Mucosa of descending colon (tissue), 3 donors: ENCODE measurements at regions not wholly inside any gene's neighbourhood (a gene's known extent, or its start where the extent isn't known, plus 50 kb on each side); places are given as distances from the start of the nearest gene placed in this dataset.

Source experiments
- ATAC-seq: fragments of 200-7000 bp; cut with Tn5 transposase; one replicate; pipeline ENCODE4 v1.9.1; 2020; ENCODE audit warnings: mild to moderate bottlenecking, moderate library complexity
- DNase-seq, 3 donors: peaks; one replicate each; pipeline ENCODE4 v3.0.0-alpha.2; 2020
- H3K36me3 ChIP-seq: fragments of 200-600 bp; one replicate; pipeline ENCODE4 v1.8.0; 2021; ENCODE audit warnings: low read depth, mild to moderate bottlenecking
- H3K4me1 ChIP-seq: fragments of 200-600 bp; one replicate; pipeline ENCODE4 v1.8.0; 2021; ENCODE audit warnings: low read depth, mild to moderate bottlenecking
- H3K4me3 ChIP-seq: fragments of 200-600 bp; one replicate; pipeline ENCODE4 v1.8.0; 2021; ENCODE audit warnings: mild to moderate bottlenecking
- H3K9me3 ChIP-seq: fragments of 200-600 bp; one replicate; pipeline ENCODE4 v1.8.0; 2021; ENCODE audit warnings: mild to moderate bottlenecking
- intact Hi-C, 2 donors: fragments of 100-400 bp; cut with DNase I in 1 of 2; cut with micrococcal nuclease in 1 of 2; formaldehyde crosslinking; loops; one replicate each; pipeline versions ENCODE4 v1.11.0 to v1.11.1; 2022; cut with DNase I, micrococcal nuclease
- TF ChIP-seq, protein P1 (sequence below): fragments of 200-600 bp; IDR thresholded peaks from one replicate; pipeline ENCODE4 v1.8.0; 2022; ENCODE audit warnings: antibody characterized with exemption, mild to moderate bottlenecking
- donor health status: DM: no; HTN: no; CAD: no; lungs with moderate emphysema.
- donor health status: DM: no; HTN: no; CAD: no.
- donor health status: DM: no; HTN: yes; CAD: no.

DNA sequence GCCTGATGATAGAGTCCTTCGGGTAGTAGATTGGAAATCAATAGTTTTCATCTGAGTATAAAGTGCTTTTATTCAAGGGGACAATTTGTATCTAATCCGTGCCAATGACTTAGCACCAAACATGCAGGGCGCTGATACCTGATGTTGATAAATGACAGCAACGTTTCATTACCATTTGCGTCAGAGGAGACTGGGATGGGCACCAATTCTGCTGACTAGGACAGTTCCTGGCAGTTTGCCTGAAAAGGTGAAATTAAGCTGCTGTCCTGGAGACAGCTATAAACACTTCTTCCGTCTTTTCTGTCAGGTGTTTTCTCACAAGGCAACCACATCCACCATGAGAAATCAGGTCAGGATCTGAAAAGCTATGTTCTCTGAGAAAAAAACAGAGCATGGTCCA is 1136.4 kb downstream of the TYW1 start:
- no peak overlapping the region for H3K4me3 ChIP-seq
- H3K36me3 ChIP-seq, result no peaks in the 10 kb centered on the region
- intact Hi-C loops, result no loop called here
- ATAC-seq, result no peak
- H3K9me3 ChIP-seq, result peaks cover 21% of the 10 kb centered on the region
- no peaks in the 10 kb centered on the region for H3K4me1 ChIP-seq
- TF ChIP-seq, protein P1, sequence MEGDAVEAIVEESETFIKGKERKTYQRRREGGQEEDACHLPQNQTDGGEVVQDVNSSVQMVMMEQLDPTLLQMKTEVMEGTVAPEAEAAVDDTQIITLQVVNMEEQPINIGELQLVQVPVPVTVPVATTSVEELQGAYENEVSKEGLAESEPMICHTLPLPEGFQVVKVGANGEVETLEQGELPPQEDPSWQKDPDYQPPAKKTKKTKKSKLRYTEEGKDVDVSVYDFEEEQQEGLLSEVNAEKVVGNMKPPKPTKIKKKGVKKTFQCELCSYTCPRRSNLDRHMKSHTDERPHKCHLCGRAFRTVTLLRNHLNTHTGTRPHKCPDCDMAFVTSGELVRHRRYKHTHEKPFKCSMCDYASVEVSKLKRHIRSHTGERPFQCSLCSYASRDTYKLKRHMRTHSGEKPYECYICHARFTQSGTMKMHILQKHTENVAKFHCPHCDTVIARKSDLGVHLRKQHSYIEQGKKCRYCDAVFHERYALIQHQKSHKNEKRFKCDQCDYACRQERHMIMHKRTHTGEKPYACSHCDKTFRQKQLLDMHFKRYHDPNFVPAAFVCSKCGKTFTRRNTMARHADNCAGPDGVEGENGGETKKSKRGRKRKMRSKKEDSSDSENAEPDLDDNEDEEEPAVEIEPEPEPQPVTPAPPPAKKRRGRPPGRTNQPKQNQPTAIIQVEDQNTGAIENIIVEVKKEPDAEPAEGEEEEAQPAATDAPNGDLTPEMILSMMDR, result no peak
- no peak for DNase-seq

DNA sequence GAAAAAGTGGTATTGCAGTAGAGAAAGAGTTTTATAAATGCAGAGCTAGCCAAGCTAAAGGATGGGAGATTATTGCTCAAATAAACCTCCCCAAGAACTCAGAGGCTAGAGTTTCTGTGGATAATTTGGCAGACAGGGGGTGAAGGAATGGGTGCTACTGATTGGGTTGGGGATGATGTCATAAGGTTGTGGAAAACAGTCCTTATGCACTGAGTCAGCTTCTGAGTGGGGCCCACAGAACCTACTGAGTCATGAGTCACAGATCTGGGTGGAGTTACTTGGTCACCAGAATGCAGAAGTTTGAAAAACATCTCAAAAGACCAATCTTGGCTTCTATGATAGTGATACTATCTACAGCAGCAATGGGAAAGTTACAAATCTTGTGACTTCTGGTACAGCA is 1146.7 kb downstream of the TYW1 start:
- ATAC-seq (no peak), DNase-seq (no peak)
- Histone ChIP-seq H3K4me3 (no peak overlapping the region), H3K36me3 (no peaks in the 10 kb centered on the region), H3K4me1 (no peaks in the 10 kb centered on the region), H3K9me3 (peaks cover 57% of the 10 kb centered on the region)
- TF ChIP-seq, protein P1, result no peak
- intact Hi-C loops, result no loop called here

DNA sequence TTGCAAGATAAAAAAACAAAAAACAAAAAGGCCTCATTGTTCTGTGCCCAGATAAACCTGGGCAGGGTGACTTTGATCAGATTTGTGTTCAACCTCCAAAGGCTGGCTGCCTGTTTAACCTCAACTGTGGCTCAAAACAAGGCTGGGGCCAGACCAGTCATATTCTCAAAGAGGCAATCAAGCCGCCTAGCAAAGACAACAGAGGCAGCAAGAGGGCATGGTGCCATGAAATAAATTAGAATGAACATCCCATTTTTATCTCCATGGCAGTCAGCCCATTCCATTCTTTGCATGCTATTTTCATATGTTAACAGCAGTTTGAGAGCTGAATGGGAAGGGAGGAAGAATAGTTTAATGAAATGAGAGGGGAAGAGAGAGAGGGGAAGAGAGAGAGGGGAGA is 1150.3 kb downstream of the TYW1 start:
- no peak for ATAC-seq
- intact Hi-C loops, result no loop called here

DNA sequence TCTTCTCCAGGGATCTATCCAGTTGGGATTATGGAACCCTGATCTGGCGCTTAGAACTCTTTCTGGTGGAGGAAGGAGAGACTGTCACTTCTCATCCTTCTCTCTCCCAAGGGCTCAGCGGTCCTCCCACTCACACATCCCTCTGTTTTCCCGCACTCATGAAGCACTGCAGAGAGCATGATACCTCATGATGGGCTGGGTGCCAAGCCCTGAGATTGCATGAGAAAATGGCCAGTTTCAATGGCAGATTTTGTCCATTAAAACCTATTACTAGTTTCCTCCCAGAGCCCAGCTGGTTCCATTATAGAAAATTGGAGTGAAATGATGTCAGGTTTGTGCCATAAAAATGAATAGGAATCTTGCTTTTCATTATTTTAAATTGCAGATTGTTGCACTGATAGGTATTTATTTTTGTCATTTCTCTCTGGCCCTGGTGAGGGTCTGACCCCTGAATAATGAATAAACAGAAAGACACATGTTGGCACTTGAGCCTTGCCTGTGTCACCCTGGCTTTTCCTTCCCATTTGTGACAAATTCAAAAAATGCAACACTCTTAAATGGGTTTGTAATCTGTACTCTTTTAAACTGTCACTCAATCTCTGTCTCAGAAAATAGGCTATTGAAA is 1151.1 kb downstream of the TYW1 start:
- no peaks in the 10 kb centered on the region for H3K36me3 ChIP-seq
- no peaks in the 10 kb centered on the region for H3K4me1 ChIP-seq
- DNase-seq (no peak), ATAC-seq (no peak)
- peaks cover 61% of the 10 kb centered on the region for H3K9me3 ChIP-seq
- no peak overlapping the region for H3K4me3 ChIP-seq
- TF ChIP-seq, protein P1, result no peak
- intact Hi-C loops, result no loop called here

More for the DNA sequence above, 1150.3 kb downstream of the TYW1 start:
- H3K4me1 ChIP-seq, result no peaks in the 10 kb centered on the region
- DNase-seq, result no peak
- no peaks in the 10 kb centered on the region for H3K36me3 ChIP-seq
- H3K9me3 ChIP-seq, result peaks cover 68% of the 10 kb centered on the region
- no peak overlapping the region for H3K4me3 ChIP-seq
- TF ChIP-seq, protein P1, result no peak

DNA sequence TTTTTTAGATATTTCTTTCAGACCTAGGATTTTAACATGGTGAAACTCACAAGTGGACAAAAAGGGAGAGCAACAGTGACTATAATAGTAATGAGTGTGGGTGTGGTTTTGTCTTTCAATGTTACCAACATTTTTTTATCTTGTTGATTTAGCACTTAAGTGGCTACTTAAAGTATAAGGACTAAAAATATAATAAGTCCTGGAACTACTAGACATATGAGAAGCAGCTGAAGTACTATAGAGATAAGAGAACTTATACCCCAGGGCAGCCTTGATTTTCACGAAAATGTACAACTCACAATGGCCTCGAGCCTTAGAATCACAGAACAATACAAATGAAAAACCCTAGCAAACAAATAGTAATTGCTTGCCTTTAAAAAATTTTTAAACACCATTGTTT is 1151.8 kb downstream of the TYW1 start:
- peaks cover 54% of the 10 kb centered on the region for H3K9me3 ChIP-seq
- DNase-seq (no peak), ATAC-seq (no peak)
- TF ChIP-seq, protein P1, result no peak
- H3K4me3 ChIP-seq, result no peak overlapping the region
- H3K4me1 ChIP-seq, result no peaks in the 10 kb centered on the region
- intact Hi-C loops, result no loop called here
- H3K36me3 ChIP-seq, result no peaks in the 10 kb centered on the region

DNA sequence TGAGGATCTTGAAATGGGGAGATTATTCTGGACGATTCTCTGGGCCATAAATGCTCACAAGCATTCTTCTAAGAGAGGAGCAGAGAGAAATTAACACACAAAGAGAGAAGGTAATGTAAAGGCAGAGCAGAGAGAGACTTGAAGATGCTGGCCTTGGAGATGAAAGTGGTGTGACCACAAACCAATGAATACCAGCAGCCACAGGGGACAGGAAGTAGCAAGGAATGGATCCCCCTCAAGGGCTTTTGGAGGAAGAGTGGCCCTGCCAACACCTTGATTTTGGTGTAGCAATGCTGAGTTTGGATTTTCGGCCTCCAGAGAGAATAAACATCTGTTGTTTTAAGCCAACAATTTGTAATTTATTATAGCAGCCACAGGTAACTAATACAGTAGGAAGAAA is 1155.6 kb downstream of the TYW1 start:
- H3K9me3 ChIP-seq, result peaks cover 51% of the 10 kb centered on the region
- no peak for ATAC-seq
- no peaks in the 10 kb centered on the region for H3K36me3 ChIP-seq
- H3K4me3 ChIP-seq, result no peak overlapping the region
- intact Hi-C loops, result no loop called here
- DNase-seq, result no peak
- no peaks in the 10 kb centered on the region for H3K4me1 ChIP-seq
- TF ChIP-seq, protein P1, result no peak
